SK-N-SH treated with all-trans-retinoic acid at 6 μM for 48 hours (cell line): ENCODE measurements at regions not wholly inside any gene's neighbourhood (a gene's known extent, or its start where the extent isn't known, plus 50 kb on each side); places are given as distances from the start of the nearest gene placed in this dataset.

Experiments used
- ATAC-seq: fragments of 200-7000 bp; cut with Tn5 transposase; 3 replicates; pipeline ENCODE4 v1.9.1; 2020; ENCODE audit warnings: mild to moderate bottlenecking, moderate library complexity
- ARNTL ChIP-seq: fragments of 450-650 bp; formaldehyde crosslinking; IDR thresholded peaks from 2 replicates; pipeline ENCODE4 v1.5.0; 2020; ENCODE audit warnings: low read depth, mild to moderate bottlenecking, moderate library complexity, borderline replicate concordance
- BACH2 ChIP-seq: fragments of 250-450 bp; sonication (Bioruptor Pico); IDR thresholded peaks from 2 replicates; pipeline ENCODE4 v1.9.0; 2021; ENCODE audit warnings: mild to moderate bottlenecking, borderline replicate concordance
- CSDC2 ChIP-seq: fragments of 250-450 bp; sonication (Bioruptor Pico); IDR thresholded peaks from 2 replicates; pipeline ENCODE4 v1.5.0; 2020; ENCODE audit warnings: mild to moderate bottlenecking, moderate library complexity
- ESRRG ChIP-seq: fragments of 250-450 bp; sonication (Bioruptor Pico); IDR thresholded peaks from 2 replicates; pipeline ENCODE4 v1.6.1; 2021; ENCODE audit warnings: mild to moderate bottlenecking
- ISL1 ChIP-seq: fragments of 250-450 bp; sonication (Bioruptor Pico); IDR thresholded peaks from 2 replicates; pipeline ENCODE4 v2.1.2; 2022; ENCODE audit warnings: mild to moderate bottlenecking, moderate library complexity
- OSR1 ChIP-seq: fragments of 250-450 bp; sonication (Bioruptor Pico); IDR thresholded peaks from 2 replicates; pipeline ENCODE4 v1.8.0; 2022; ENCODE audit warnings: moderate library complexity, mild to moderate bottlenecking, inconsistent platforms
- PPARA ChIP-seq: fragments of 250-450 bp; sonication (Bioruptor Pico); IDR thresholded peaks from 2 replicates; pipeline ENCODE4 v1.5.0; 2020; ENCODE audit warnings: mild to moderate bottlenecking, borderline replicate concordance
- RARB ChIP-seq: fragments of 250-450 bp; sonication (Bioruptor Pico); IDR thresholded peaks from 2 replicates; pipeline ENCODE4 v1.8.0; 2021; ENCODE audit warnings: mild to moderate bottlenecking, moderate library complexity
- SNAI2 ChIP-seq: fragments of 250-450 bp; sonication (Bioruptor Pico); IDR thresholded peaks from 2 replicates; pipeline ENCODE4 v1.5.0; 2020; ENCODE audit warnings: mild to moderate bottlenecking, moderate library complexity
- TCF4 ChIP-seq: fragments of 250-450 bp; sonication (Bioruptor Pico); IDR thresholded peaks from 2 replicates; pipeline ENCODE4 v1.8.0; 2021; ENCODE audit warnings: mild to moderate bottlenecking, moderate library complexity, borderline replicate concordance
- TOX ChIP-seq: fragments of 250-450 bp; sonication (Bioruptor Pico); IDR thresholded peaks from 2 replicates; pipeline ENCODE4 v1.8.0; 2021; ENCODE audit warnings: mild to moderate bottlenecking, moderate library complexity, borderline replicate concordance
- ZC3H10 ChIP-seq: fragments of 250-450 bp; sonication (Bioruptor Pico); IDR thresholded peaks from 2 replicates; pipeline ENCODE4 v1.5.1; 2021; ENCODE audit warnings: mild to moderate bottlenecking, moderate library complexity
- ZFP3 ChIP-seq: fragments of 250-450 bp; sonication (Bioruptor Pico); IDR thresholded peaks from 2 replicates; pipeline ENCODE4 v1.5.0; 2020; ENCODE audit warnings: mild to moderate bottlenecking, moderate library complexity
- ZFP30 ChIP-seq: fragments of 450-650 bp; formaldehyde crosslinking; IDR thresholded peaks from 2 replicates; pipeline ENCODE4 v1.5.0; 2022; ENCODE audit warnings: mild to moderate bottlenecking, moderate library complexity
- ZNF565 ChIP-seq: fragments of 450-650 bp; formaldehyde crosslinking; conservative IDR thresholded peaks from 2 replicates; pipeline ENCODE4 v1.5.0; 2020; ENCODE audit warnings: low read depth, mild to moderate bottlenecking, moderate library complexity
- ZNF70 ChIP-seq: fragments of 450-650 bp; formaldehyde crosslinking; IDR thresholded peaks from 2 replicates; pipeline ENCODE4 v1.5.0; 2020; ENCODE audit warnings: mild to moderate bottlenecking, moderate library complexity
- ZNF8 ChIP-seq: fragments of 450-650 bp; formaldehyde crosslinking; IDR thresholded peaks from 2 replicates; pipeline ENCODE4 v1.5.0; 2020; ENCODE audit warnings: mild to moderate bottlenecking, moderate library complexity
- TF ChIP-seq, protein P1 (sequence below): fragments of 250-450 bp; sonication (Bioruptor Pico); IDR thresholded peaks from 2 replicates; pipeline ENCODE4 v1.8.0; 2021; ENCODE audit warnings: low read depth, mild to moderate bottlenecking, moderate library complexity, borderline replicate concordance
- TF ChIP-seq, protein P2 (sequence below): fragments of 250-450 bp; sonication (Bioruptor Pico); IDR thresholded peaks from 2 replicates; pipeline ENCODE4 v1.5.0; 2020; ENCODE audit warnings: mild to moderate bottlenecking, moderate library complexity
- TF ChIP-seq, protein P3 (sequence below): fragments of 250-450 bp; sonication (Bioruptor Pico); IDR thresholded peaks from 2 replicates; pipeline ENCODE4 v1.8.0; 2020; ENCODE audit warnings: mild to moderate bottlenecking, moderate library complexity, borderline replicate concordance
- TF ChIP-seq, protein P4 (sequence below): fragments of 250-450 bp; sonication (Bioruptor Pico); IDR thresholded peaks from 2 replicates; pipeline ENCODE4 v1.5.1; 2021; ENCODE audit warnings: mild to moderate bottlenecking, moderate library complexity
- TF ChIP-seq, protein P5 (sequence below): fragments of 250-450 bp; sonication (Bioruptor Pico); IDR thresholded peaks from 2 replicates; pipeline ENCODE4 v1.5.1; 2020; ENCODE audit warnings: low read depth, mild to moderate bottlenecking, moderate library complexity

DNA sequence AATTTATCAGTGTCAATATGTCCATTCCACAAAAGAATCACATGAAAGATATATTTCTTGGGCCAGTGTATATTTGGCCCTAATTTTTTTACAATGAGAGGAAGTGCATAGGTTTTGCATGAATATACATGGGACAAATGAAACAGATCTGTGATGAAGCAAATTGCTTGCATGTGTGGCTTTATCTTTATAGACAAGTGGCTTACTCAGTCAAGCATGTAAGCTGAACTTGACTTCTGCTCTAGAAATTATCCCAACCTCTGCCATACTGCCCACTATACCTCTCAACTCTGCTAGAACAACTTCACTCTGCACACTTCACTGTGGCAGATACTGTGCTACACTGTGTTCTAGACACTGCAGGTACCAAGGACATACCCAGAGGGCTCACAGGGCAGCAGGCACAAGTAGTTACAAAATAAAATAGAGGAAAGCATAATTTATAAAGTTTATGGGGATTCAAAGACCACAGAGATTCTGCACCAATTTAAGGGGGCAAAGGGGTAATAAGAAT is 349.2 kb upstream of the HSF2 start:
- no peak for ATAC-seq
- TF ChIP-seq, protein P1, sequence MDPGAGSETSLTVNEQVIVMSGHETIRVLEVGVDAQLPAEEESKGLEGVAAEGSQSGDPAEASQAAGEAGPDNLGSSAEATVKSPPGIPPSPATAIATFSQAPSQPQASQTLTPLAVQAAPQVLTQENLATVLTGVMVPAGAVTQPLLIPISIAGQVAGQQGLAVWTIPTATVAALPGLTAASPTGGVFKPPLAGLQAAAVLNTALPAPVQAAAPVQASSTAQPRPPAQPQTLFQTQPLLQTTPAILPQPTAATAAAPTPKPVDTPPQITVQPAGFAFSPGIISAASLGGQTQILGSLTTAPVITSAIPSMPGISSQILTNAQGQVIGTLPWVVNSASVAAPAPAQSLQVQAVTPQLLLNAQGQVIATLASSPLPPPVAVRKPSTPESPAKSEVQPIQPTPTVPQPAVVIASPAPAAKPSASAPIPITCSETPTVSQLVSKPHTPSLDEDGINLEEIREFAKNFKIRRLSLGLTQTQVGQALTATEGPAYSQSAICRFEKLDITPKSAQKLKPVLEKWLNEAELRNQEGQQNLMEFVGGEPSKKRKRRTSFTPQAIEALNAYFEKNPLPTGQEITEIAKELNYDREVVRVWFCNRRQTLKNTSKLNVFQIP, result no peak
- TF ChIP-seq SNAI2, result no peak
- no peak for TF ChIP-seq ZNF70 (CRISPR knock-in tag)
- TF ChIP-seq RARB, result no peak
- no peak for TF ChIP-seq ISL1 (CRISPR knock-in tag)
- no peak for TF ChIP-seq TCF4 (CRISPR knock-in tag)
- TF ChIP-seq ZFP3 (CRISPR knock-in tag), result no peak
- TF ChIP-seq BACH2 (CRISPR knock-in tag), result no peak
- no peak for TF ChIP-seq ARNTL
- no peak for TF ChIP-seq ZNF565
- TF ChIP-seq ZC3H10, result no peak
- no peak for TF ChIP-seq OSR1 (CRISPR knock-in tag)
- TF ChIP-seq, protein P2, sequence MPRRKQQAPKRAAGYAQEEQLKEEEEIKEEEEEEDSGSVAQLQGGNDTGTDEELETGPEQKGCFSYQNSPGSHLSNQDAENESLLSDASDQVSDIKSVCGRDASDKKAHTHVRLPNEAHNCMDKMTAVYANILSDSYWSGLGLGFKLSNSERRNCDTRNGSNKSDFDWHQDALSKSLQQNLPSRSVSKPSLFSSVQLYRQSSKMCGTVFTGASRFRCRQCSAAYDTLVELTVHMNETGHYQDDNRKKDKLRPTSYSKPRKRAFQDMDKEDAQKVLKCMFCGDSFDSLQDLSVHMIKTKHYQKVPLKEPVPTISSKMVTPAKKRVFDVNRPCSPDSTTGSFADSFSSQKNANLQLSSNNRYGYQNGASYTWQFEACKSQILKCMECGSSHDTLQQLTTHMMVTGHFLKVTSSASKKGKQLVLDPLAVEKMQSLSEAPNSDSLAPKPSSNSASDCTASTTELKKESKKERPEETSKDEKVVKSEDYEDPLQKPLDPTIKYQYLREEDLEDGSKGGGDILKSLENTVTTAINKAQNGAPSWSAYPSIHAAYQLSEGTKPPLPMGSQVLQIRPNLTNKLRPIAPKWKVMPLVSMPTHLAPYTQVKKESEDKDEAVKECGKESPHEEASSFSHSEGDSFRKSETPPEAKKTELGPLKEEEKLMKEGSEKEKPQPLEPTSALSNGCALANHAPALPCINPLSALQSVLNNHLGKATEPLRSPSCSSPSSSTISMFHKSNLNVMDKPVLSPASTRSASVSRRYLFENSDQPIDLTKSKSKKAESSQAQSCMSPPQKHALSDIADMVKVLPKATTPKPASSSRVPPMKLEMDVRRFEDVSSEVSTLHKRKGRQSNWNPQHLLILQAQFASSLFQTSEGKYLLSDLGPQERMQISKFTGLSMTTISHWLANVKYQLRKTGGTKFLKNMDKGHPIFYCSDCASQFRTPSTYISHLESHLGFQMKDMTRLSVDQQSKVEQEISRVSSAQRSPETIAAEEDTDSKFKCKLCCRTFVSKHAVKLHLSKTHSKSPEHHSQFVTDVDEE (CRISPR knock-in tag), result no peak
- TF ChIP-seq CSDC2 (CRISPR knock-in tag), result no peak
- no peak for TF ChIP-seq ESRRG (CRISPR knock-in tag)
- no peak for TF ChIP-seq PPARA
- TF ChIP-seq, protein P3, sequence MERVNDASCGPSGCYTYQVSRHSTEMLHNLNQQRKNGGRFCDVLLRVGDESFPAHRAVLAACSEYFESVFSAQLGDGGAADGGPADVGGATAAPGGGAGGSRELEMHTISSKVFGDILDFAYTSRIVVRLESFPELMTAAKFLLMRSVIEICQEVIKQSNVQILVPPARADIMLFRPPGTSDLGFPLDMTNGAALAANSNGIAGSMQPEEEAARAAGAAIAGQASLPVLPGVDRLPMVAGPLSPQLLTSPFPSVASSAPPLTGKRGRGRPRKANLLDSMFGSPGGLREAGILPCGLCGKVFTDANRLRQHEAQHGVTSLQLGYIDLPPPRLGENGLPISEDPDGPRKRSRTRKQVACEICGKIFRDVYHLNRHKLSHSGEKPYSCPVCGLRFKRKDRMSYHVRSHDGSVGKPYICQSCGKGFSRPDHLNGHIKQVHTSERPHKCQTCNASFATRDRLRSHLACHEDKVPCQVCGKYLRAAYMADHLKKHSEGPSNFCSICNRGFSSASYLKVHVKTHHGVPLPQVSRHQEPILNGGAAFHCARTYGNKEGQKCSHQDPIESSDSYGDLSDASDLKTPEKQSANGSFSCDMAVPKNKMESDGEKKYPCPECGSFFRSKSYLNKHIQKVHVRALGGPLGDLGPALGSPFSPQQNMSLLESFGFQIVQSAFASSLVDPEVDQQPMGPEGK, result no peak
- TF ChIP-seq, protein P4, sequence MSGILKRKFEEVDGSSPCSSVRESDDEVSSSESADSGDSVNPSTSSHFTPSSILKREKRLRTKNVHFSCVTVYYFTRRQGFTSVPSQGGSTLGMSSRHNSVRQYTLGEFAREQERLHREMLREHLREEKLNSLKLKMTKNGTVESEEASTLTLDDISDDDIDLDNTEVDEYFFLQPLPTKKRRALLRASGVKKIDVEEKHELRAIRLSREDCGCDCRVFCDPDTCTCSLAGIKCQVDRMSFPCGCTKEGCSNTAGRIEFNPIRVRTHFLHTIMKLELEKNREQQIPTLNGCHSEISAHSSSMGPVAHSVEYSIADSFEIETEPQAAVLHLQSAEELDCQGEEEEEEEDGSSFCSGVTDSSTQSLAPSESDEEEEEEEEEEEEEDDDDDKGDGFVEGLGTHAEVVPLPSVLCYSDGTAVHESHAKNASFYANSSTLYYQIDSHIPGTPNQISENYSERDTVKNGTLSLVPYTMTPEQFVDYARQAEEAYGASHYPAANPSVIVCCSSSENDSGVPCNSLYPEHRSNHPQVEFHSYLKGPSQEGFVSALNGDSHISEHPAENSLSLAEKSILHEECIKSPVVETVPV (CRISPR knock-in tag), result no peak
- TF ChIP-seq, protein P5, sequence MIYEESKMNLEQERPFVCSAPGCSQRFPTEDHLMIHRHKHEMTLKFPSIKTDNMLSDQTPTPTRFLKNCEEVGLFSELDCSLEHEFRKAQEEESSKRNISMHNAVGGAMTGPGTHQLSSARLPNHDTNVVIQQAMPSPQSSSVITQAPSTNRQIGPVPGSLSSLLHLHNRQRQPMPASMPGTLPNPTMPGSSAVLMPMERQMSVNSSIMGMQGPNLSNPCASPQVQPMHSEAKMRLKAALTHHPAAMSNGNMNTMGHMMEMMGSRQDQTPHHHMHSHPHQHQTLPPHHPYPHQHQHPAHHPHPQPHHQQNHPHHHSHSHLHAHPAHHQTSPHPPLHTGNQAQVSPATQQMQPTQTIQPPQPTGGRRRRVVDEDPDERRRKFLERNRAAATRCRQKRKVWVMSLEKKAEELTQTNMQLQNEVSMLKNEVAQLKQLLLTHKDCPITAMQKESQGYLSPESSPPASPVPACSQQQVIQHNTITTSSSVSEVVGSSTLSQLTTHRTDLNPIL (CRISPR knock-in tag), result no peak
- no peak for TF ChIP-seq ZFP30

DNA sequence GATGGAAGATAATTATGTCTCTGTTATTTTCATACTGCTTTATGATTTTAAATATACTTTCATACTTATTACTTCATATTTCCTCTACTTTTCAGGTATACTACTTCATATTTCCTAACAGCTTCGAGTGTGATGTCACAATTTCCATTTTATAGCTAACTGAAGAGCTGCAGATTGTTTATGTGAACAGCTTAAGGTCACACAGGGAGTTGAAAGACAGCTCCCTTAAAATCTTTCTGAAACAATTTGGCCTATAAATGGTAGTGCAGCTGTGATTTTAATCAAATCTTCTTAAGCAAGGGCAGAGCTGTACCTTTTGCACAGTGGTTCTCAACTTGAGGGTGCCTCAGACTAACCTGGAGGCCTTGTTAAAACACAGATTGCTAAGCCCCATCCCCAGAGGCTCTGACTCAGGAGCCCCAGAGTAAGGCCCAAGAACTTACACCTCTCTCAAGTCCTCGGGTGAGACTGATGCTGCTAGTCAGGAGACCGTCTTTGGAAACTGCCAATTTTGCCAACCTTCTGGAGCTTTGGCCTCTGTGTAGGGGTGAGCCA is 347.0 kb upstream of the HSF2 start:
- TF ChIP-seq BACH2 (CRISPR knock-in tag) (no peak), ARNTL (no peak), RARB (no peak), ZNF565 (no peak)
- no peak for ATAC-seq

DNA sequence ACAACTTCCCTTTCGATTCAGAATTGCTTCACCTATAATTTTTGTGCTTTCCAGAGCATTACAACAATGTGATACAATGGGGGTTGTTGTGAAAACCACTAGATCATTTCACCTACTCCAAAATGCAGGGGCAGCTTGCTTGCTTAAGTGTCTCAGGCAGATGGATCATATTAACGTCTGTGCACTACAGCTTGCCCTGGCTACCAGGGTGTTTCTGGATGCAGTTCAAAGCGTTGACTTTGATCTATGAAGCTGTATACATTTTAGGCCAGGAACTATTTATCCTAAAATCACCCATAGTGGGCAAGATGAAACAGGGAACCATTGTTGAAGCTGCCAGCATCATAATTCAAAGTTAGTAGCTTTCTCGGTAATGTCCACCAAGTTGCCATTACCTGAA is 339.5 kb upstream of the HSF2 start:
- ATAC-seq, result peak; percentile 54; the same call in 2 of the 3 replicates

More for the DNA sequence above, 339.5 kb upstream of the HSF2 start:
- TF ChIP-seq PPARA (no peak), ZNF565 (no peak), OSR1 (CRISPR knock-in tag) (no peak), TCF4 (CRISPR knock-in tag) (no peak), SNAI2 (no peak), ESRRG (CRISPR knock-in tag) (no peak), ZNF8 (CRISPR knock-in tag) (no peak), ZC3H10 (no peak), ARNTL (no peak), TOX (CRISPR knock-in tag) (no peak), ZFP30 (no peak)
- TF ChIP-seq, protein P5 (CRISPR knock-in tag), result no peak
